Stimulated activated naive CD4-positive, alpha-beta T cell treated with Interleukin-2 at 50 U/mL for 16 hours (primary cell): ENCODE measurements at regions not wholly inside any gene's neighbourhood (a gene's known extent, or its start where the extent isn't known, plus 50 kb on each side); places are given as distances from the start of the nearest gene placed in this dataset.

Experiments
- DNase-seq: peaks from one replicate; lab custom pipeline; 2025; lab: John Stamatoyannopoulos, UW

DNA sequence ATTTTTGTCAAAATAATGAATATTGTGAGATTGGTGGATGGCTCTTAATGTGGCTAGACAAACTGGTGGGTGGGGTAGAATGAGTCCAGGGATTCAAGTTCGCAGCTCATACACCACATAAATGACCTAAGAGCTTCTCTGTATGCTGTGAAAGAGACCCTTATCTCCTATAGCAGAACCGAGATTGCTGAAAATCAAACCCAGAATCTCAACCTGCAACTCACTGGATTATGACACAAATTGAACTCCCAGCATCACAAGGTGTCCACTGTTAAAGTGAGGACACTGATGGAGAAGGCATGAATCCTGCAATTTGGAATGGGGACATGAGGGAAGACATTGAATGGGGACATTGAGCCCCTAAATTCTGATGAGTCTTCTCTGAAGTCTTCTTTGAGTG lies 51.3 kb upstream of the CNKSR3 start:
- no peak for DNase-seq

DNA sequence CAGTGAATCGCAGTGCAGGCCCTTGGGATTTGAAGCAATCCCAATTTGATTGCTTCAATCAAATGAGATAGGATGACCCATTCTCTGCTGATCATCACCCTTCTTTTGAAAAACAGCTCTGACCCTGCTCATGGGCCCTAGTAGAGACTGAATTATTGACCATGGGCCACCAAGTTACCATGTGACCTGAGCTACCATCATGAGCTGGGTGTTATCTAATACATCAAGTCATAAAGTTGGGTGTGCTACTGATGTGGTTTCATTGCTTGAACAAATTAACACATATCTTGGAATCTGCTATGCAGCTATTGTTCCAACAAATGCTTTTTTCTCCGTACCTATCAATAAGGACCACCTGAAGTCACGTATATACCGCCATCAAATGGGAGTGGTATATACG lies 54.8 kb upstream of the CNKSR3 start:
- DNase-seq: no peak

GRCh38 chr6:154566866-154567265 lies 56.4 kb upstream of the CNKSR3 start:
- no peak for DNase-seq

GRCh38 chr6:154567695-154568220 lies 57.3 kb upstream of the CNKSR3 start:
- DNase-seq: no peak

DNA sequence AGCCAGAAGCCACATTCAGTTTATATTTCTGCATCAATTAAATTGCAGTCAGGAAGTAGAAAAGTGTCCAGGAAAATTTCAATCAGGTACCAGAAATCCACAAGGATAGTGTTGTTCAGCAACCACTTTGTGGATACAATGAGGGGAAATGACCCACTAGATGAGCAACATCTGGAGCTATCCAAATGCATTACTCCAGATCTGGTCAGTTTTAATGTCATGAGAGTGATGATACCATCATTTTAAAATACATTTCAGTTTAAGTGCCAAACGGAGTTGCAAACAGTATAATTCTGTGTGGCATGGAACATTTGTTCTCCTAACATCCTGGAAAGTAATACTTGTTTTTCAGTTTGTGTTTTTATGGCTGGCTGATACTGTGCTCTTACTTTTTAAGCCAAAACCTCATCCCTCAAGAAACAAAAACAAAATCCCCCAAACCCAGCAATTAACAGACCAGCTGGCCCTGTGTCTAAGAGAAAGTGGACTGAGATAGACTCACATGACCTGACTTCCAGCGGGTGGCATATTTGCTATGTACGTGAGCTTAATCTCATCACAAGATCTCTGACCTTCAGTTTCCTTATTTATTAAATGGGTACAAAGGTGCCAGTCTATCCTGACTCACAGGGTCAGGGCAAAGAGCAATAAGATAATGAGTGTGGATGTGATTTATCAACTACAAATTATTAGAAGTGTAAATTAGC lies 58.8 kb upstream of the CNKSR3 start:
- no peak for DNase-seq

DNA sequence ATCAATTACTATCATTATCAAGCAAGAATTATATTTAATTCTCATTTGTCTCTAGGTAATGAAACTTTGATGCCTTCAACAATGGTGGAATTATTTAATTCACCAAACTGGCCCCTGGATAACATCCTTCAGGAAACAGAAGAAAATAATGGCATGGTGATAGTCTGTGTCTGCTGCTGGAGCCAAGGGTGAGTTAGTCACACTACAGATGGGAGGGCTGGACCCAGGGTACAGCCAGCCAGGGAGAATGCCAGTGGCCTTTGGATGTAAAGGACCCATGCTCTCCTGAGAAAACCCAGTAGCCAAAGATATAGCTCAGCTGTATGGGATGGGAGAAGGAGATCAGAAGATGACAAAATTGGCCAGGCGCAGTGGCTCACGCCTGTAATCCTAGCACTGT lies 60.0 kb upstream of the CNKSR3 start:
- no peak for DNase-seq

DNA sequence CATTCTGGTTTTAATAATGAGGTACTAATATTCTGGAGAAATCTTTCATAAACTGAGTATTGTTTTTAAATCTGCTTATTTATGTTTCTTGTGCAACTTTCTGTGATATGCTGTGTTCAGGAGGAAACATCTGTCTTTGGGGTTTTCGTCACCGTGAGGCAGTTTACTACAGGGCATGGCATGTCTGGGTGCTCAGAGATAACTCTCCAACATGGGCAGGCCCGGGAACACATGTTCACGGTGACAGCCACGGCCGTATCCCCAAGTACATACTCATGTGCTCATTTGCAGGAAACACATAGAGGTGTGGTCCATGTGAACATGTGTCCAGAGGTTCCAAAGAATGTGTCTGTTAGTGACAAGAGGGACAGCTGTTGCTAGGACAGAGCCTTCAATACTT lies 62.1 kb upstream of the CNKSR3 start:
- no peak for DNase-seq

- DNase-seq: no peak
These were observed 67.6 kb upstream of the CNKSR3 start for GRCh38 chr6:154578004-154578559.

DNA sequence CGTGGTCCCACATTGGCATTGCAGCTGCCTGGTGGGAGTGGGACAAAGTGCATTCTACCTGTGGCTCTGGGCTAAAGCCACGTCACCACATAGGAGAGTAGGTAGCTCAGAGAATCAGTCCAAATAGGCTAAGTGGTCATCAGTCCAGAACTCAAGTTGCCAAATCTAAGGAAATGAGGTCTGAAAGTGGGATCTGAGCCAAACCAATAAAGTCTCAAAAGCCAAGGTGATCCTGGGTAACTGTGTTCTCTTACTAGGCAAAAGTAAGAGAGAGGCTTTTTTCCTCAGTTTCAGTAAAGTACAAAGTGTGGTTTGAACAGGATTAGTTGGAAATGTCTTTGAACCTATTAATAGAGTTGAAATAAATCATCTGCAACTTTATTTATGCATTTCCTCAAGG lies 68.6 kb upstream of the CNKSR3 start:
- DNase-seq: no peak

DNA sequence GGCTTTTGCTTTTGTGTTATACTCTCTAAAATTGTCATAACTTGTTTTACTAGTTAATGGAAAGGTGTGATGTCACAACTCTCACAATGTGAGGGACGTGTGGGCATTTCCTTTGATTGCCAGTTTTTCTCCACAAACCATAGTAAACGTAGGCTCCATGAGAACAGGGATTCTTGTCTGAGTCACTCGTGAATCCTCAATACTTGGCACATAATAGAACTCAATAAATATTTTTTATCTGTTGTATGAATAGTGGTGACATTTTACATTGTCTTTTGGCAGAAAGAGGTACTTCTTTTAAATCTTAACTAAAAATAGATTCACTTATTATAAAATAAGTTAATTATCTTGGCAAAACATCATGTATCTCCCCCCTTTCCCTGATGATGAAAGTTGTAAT lies 69.0 kb upstream of the CNKSR3 start:
- DNase-seq: no peak

DNA sequence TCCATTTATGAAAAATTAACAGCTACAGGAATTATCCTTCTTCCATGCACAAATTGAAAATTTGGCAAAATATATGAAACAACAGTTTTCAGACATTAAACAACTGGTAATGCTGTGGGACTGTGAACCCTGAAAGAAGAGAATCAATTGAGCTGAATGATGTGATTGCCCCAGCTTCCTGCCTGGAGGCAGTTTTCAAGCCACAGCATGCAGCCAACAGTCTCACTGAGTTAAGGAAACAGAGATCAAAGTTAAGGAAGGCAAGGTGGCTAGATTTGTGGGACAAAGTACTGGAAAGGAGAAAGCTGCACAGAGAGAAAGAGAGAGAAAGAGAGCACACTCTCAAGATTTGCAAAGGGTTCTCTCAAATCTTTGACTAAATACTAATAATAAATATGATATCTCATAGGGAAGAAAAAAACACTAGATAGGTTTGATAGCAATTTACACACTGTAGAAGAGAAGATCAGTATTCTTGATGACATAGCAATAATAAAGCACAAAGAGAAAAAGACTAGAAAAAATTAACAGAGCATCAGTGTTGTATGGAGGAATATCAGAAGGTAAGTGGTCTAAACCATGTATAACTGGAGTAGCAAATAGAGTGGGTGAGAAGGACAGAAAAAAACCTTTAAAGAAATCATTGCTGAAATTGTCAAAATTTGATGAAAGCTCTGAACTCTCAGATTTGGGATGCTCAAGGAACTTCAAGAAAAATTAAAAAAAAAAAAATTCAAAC lies 70.1 kb upstream of the CNKSR3 start:
- no peak for DNase-seq

GRCh38 chr6:154582696-154583095 lies 72.2 kb upstream of the CNKSR3 start:
- no peak for DNase-seq

DNA sequence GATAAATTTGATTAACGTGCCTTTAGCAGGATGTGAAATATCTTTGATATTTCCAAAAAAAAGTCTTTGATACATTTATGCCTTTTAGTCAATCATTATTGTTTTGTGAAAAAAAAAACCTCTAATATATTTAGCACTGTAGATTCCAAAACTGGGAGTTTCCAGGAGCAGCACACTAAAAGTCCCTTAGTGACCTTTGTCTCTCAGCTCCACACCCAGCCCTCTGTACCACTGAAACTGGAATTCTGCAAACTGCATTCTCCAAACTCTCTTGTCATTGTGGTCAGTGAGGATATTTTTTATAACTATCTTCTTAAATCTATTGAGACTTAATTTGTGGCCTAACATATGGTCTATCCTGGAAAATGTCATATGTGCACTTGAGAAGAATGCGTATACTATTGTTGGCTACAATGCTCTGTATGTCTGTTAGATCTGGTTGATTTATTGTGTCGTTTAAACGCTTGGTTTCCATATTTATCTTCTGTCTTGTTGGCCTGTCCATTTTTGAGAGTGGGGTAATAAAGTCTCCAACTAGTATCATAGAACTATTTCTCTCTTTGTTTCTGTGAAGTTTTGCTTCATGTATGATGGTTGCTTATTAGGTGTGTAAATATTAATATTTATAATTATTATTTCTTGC lies 73.2 kb upstream of the CNKSR3 start:
- DNase-seq: no peak

- DNase-seq: no peak
These were observed 80.3 kb upstream of the CNKSR3 start for GRCh38 chr6:154590756-154591155.

- DNase-seq: no peak
These were observed 80.7 kb upstream of the CNKSR3 start for GRCh38 chr6:154591234-154591633.

GRCh38 chr6:154592199-154592860 lies 81.8 kb upstream of the CNKSR3 start:
- no peak for DNase-seq

- no peak for DNase-seq
These were observed 82.6 kb upstream of the CNKSR3 start for GRCh38 chr6:154593122-154593521.

DNA sequence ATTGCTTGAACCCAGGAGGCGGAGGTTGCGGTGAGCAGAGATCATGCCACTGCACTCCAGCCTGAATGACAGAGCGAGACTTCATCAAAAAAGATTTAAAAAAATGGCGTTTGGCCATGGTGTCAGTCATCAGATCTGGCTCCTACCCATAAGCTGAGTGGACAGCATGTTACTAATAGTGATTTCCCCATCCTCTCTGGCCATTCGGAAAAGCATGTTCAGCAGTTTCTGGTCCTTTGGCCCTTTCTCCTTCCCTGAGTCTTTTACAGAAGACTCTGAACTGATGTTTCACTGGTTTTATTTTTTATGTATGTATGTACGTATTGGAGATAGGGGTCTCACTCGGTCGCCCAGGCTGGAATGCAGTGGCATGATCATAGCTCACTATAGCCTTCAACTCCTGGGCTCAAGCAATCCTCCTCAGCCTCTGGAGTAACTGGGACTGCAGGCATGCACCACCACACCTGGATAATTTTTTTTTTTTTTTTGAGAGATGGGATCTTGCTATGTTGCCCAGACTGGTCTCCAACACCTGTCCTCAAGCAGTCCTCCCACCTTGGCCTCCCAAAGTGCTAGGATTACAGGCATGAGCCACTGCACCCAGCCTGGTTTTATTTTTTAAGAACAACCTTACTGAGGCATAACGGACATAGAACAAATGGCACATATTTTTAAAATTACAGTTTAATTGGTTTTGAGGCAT lies 84.2 kb upstream of the CNKSR3 start:
- DNase-seq: no peak

- no peak for DNase-seq
These were observed 85.1 kb upstream of the CNKSR3 start for GRCh38 chr6:154595538-154595937.

GRCh38 chr6:154596009-154596408 lies 85.5 kb upstream of the CNKSR3 start:
- no peak for DNase-seq

DNA sequence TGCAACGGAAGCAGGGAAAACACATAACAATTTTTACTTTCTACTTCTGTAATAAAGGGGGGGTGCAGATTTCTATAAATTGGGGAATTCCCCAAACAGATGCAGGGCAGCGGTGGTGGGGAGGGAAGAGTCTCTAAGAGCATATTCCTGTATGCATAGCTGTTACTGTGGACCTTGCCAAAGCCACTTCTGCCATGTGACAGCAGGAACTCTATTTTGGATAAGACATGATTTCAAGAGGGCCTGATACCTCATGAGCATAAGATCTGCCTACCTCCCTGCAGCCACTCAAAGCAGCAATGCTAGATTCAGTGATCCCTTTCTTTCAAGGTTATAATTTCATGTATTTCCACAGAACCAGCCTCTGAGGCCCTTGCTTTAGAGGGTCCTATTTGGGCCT lies 86.2 kb upstream of the CNKSR3 start:
- DNase-seq: no peak

DNA sequence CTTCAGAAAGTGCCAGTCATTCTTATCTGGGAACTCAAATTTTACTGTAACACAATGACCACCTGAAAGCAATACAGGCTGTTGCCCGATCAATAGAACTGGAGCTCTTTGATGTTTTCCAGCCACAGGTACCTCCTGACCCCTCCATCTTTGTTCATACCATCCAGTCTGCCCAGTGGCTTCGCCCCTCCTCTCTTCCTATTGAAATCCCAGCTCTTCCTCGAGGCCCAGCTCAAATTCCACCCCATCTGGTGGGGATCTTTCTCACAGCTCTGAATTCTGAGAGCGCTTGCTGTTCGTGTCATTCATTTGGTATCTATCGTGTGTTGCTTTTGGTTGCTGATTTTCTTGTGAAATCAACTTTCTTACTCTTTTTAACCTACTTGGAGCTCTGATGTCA lies 87.9 kb upstream of the CNKSR3 start:
- no peak for DNase-seq
